Trophoblast cell (in vitro differentiated cells and primary cell): ENCODE measurements at regions not wholly inside any gene's neighbourhood (a gene's known extent, or its start where the extent isn't known, plus 50 kb on each side); places are given as distances from the start of the nearest gene placed in this dataset.

Source experiments
- DNase-seq, 2 donors: peaks; one replicate each; pipeline ENCODE4 v3.0.0-alpha.2; 2016
- H2AFZ ChIP-seq: 2 replicates; pipeline ENCODE4 v1.6.1; 2013; ENCODE audit warnings: low read length, moderate library complexity, mild to moderate bottlenecking; ENCODE audit not compliant: insufficient read depth, poor library complexity
- H2AK5ac ChIP-seq: 2 replicates; pipeline ENCODE4 v1.6.1; 2013; ENCODE audit warnings: mild to moderate bottlenecking, low read length
- H2BK120ac ChIP-seq: 2 replicates; pipeline ENCODE4 v1.6.1; 2013; ENCODE audit warnings: low read length, mild to moderate bottlenecking, moderate library complexity; ENCODE audit not compliant: insufficient read depth, poor library complexity
- H2BK12ac ChIP-seq: 2 replicates; pipeline ENCODE4 v1.6.1; 2013; ENCODE audit warnings: mild to moderate bottlenecking, low read length, moderate library complexity
- H2BK5ac ChIP-seq: 2 replicates; pipeline ENCODE4 v1.6.1; 2013; ENCODE audit warnings: low read length, low read depth, moderate library complexity, mild to moderate bottlenecking; ENCODE audit not compliant: poor library complexity
- H3K14ac ChIP-seq: 2 replicates; pipeline ENCODE4 v1.6.1; 2013; ENCODE audit warnings: mild to moderate bottlenecking, low read length
- H3K18ac ChIP-seq: 2 replicates; pipeline ENCODE4 v1.6.1; 2013; ENCODE audit warnings: mild to moderate bottlenecking, low read length
- H3K23ac ChIP-seq: 2 replicates; pipeline ENCODE4 v1.6.1; 2013; ENCODE audit warnings: low read length
- H3K27ac ChIP-seq: 2 replicates; pipeline ENCODE4 v1.5.1; 2013; ENCODE audit warnings: low read depth, mild to moderate bottlenecking, inconsistent platforms, low read length, moderate library complexity
- H3K27me3 ChIP-seq: 2 replicates; pipeline ENCODE4 v1.6.1; 2013; ENCODE audit warnings: inconsistent platforms, mild to moderate bottlenecking, low read length, moderate library complexity; ENCODE audit not compliant: insufficient read depth
- H3K36me3 ChIP-seq, 2 experiments: 1 replicate in 1 of 2; 2 replicates in 1 of 2; pipeline ENCODE4 v1.6.1; 2013; ENCODE audit warnings: low read length in 2 of 2, mild to moderate bottlenecking in 2 of 2, moderate library complexity in 1 of 2; ENCODE audit not compliant: insufficient read depth in 2 of 2, control insufficient read depth in 1 of 2
- H3K4ac ChIP-seq: 2 replicates; pipeline ENCODE4 v1.6.1; 2013; ENCODE audit warnings: low read depth, mild to moderate bottlenecking, low read length, moderate library complexity
- H3K4me1 ChIP-seq, 2 experiments: 1 replicate in 1 of 2; 2 replicates in 1 of 2; pipeline ENCODE4 v1.6.1; 2013; ENCODE audit warnings: low read length in 2 of 2, mild to moderate bottlenecking in 2 of 2, moderate library complexity in 1 of 2; ENCODE audit not compliant: insufficient read depth in 2 of 2, control insufficient read depth in 1 of 2
- H3K4me2 ChIP-seq: 2 replicates; pipeline ENCODE4 v1.6.1; 2013; ENCODE audit warnings: inconsistent platforms, mild to moderate bottlenecking, low read length, moderate library complexity
- H3K4me3 ChIP-seq: 2 replicates; pipeline ENCODE4 v1.5.1; 2013; ENCODE audit warnings: mild to moderate bottlenecking, low read depth, low read length, inconsistent platforms
- H3K79me1 ChIP-seq: one replicate; pipeline ENCODE4 v1.6.1; 2013; ENCODE audit warnings: low read length
- H3K79me2 ChIP-seq: 2 replicates; pipeline ENCODE4 v1.6.1; 2013; ENCODE audit warnings: low read length, mild to moderate bottlenecking; ENCODE audit not compliant: control insufficient read depth, insufficient read depth, poor library complexity
- H3K9ac ChIP-seq: 2 replicates; pipeline ENCODE4 v1.6.1; 2013; ENCODE audit warnings: mild to moderate bottlenecking, low read length
- H3K9me3 ChIP-seq: 2 replicates; pipeline ENCODE4 v1.6.1; 2013; ENCODE audit warnings: low read depth, mild to moderate bottlenecking, control low read depth, inconsistent platforms, low read length; ENCODE audit not compliant: insufficient read depth
- H4K12ac ChIP-seq: 2 replicates; pipeline ENCODE4 v1.6.1; 2013; ENCODE audit warnings: low read depth, mild to moderate bottlenecking, low read length, moderate library complexity
- H4K8ac ChIP-seq: 2 replicates; pipeline ENCODE4 v1.6.1; 2013; ENCODE audit warnings: low read depth, mild to moderate bottlenecking, low read length, moderate library complexity
- H4K91ac ChIP-seq: one replicate; pipeline ENCODE4 v1.6.1; 2013; ENCODE audit warnings: low read depth, mild to moderate bottlenecking, low read length, moderate library complexity
- WGBS: extraction: QIAGEN DNeasy Blood & Tissue Kit; methylation state at CpG from one replicate; pipeline ENCODE4 v1.1.7; 2013; ENCODE audit warnings: missing lambda C conversion rate; ENCODE audit not compliant: insufficient read length, insufficient coverage; ENCODE audit errors: extremely low coverage; 5-methylcytosine and 5-hydroxymethylcytosine counted together

DNA sequence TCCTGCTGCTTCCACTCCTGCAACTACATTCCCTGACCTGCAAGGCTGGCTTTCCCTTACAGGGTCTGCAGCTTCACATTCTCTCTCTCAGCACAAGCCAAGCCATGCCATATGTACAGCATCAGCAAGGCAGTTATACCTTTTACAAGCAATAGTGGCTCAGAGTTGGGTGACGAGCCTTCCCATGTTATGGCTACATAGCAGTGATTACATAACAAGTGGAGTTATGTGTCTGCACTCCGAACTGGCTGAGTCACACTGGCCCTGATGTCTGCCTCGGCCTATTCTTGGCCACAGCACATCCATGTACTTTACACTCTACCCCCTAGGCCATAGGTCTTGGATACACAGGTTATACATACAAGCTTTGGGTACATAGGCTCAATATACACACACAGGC is 52.0 kb upstream of the SNCAIP start:
- H2BK120ac ChIP-seq, result no peak overlapping the region
- no peak overlapping the region for H3K14ac ChIP-seq

GRCh38 chr5:122262103-122262502 is 49.9 kb upstream of the SNCAIP start:
- Histone ChIP-seq H3K4ac (no peak overlapping the region), H2AK5ac (no peak overlapping the region), H3K14ac (no peak overlapping the region), H3K36me3 (peaks cover 0 to under 1% of the 10 kb centered on the region in 2 experiments), H3K79me1 (no peaks in the 10 kb centered on the region), H4K12ac (no peak overlapping the region), H3K27me3 (no peaks in the 10 kb centered on the region), H3K4me1 (peaks cover 4 to 7% of the 10 kb centered on the region in 2 experiments), H4K91ac (no peak overlapping the region), H3K9ac (no peak overlapping the region), H3K79me2 (no peaks in the 10 kb centered on the region), H4K8ac (no peak overlapping the region), H3K18ac (no peak overlapping the region), H2BK12ac (no peak overlapping the region), H3K9me3 (peaks cover 3% of the 10 kb centered on the region), H2BK120ac (no peak overlapping the region), H3K23ac (no peak overlapping the region), H2AFZ (no peak overlapping the region), H3K4me2 (no peak overlapping the region), H3K4me3 (no peak overlapping the region), H3K27ac (no peak overlapping the region), H2BK5ac (no peak overlapping the region)
- peak; percentile 18 to 71 for DNase-seq
- no CpG with 5 or more reads among the region's 1 CpG for WGBS

More for the DNA sequence above, 52.0 kb upstream of the SNCAIP start:
- Histone ChIP-seq H4K8ac (no peak overlapping the region), H3K36me3 (peaks cover 0 to 2% of the 10 kb centered on the region in 2 experiments), H3K4me2 (no peak overlapping the region), H3K27me3 (no peaks in the 10 kb centered on the region), H3K27ac (no peak overlapping the region), H2BK12ac (no peak overlapping the region), H3K4me1 (peaks cover 4 to 7% of the 10 kb centered on the region in 2 experiments), H3K79me1 (no peaks in the 10 kb centered on the region), H3K4me3 (no peak overlapping the region), H3K23ac (no peak overlapping the region), H3K9ac (no peak overlapping the region), H3K4ac (no peak overlapping the region), H2AK5ac (no peak overlapping the region), H3K18ac (no peak overlapping the region), H2AFZ (no peak overlapping the region), H3K79me2 (no peaks in the 10 kb centered on the region), H2BK5ac (no peak overlapping the region), H3K9me3 (peaks cover 3% of the 10 kb centered on the region), H4K91ac (no peak overlapping the region), H4K12ac (no peak overlapping the region)
- no CpG with 5 or more reads among the region's 3 CpGs for WGBS
- peak; percentile 87 for DNase-seq
